ENCODE measurements at regions not wholly inside any gene's neighbourhood (a gene's known extent, or its start where the extent isn't known, plus 50 kb on each side); places are given as distances from the start of the nearest gene placed in this dataset.

- no peak for DNase-seq
Observed at GRCh38 chr4:157961229-157961990, 211.4 kb downstream of the GASK1B start.

DNA sequence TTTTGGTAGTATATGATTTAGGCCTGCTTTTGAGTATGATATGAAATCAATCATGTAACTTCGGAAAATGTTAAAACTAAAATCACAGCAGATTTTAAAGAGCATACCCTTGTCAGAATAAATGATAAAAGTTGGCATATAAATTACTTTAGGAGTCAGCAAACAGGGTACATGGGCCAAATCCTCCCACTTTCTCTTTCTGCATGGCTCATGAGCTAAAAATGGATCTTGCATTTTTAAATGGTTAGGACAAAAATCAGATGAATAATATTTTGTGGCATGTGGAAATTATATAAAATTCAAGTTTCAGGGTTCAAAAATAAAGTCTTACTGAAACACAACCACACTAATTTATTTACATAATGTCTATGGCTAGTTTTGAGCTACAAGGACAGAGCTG lies 214.9 kb downstream of the GASK1B start:
- DNase-seq, result no peak

DNA sequence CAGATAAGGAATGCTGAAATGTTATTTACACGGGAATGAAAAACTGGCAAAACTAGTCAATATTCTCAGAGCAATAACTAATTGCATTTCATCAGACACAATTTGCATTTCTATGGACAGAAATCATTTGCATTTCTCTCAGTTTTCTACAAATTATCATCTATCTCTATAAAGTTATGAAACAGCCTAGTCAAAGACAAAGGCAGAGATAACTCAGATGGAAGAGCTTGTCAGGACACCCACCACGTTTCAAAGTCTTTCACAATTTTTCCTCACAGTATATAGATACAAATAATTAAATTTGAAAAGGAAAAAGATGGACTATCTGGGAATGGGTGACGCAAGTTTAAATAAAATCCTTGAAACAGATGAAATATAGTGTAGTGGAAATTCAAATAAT lies 230.8 kb downstream of the GASK1B start:
- no peak for DNase-seq

DNA sequence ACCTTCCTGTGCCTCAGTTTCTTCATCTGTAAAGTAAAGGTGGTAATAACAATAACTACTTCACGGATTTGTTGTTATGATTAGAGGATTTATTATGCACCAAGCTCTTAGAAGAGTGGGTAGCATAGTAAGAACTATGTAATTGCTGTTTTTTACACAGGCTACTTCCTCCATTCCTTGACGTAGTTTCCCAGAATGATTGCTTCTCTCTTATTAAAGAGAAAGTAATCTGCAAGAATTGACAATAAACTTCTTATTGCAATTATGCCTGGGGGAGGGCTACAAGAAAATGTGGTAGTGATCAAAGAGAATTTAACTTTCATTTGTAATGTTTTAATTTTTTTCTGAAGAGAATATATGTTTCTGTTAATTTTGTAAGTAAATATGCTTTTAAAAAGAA lies 238.7 kb downstream of the GASK1B start:
- DNase-seq, result peak; percentile 46

- DNase-seq, result peak; percentile 55
Observed at GRCh38 chr4:157932936-157933335, 239.9 kb downstream of the GASK1B start.

DNA sequence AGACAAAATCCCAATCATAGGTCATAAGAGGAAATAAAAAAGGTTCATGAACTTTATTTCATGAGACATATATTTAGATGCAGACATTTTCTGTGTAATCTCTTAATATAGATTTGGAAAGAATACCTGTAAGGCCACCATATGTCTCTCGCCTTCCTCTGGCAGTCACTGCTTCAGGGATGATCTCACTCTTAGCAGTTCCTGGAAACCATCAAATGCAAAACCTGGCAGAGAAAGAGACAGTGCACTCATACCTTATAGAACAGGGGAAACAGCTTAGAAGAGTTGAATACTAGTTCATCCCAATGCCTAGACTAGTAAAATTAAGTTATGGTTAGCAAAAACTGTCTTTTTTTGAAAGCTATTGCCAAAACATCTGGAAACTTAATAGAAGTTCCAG lies 243.3 kb downstream of the GASK1B start:
- no peak for DNase-seq

DNA sequence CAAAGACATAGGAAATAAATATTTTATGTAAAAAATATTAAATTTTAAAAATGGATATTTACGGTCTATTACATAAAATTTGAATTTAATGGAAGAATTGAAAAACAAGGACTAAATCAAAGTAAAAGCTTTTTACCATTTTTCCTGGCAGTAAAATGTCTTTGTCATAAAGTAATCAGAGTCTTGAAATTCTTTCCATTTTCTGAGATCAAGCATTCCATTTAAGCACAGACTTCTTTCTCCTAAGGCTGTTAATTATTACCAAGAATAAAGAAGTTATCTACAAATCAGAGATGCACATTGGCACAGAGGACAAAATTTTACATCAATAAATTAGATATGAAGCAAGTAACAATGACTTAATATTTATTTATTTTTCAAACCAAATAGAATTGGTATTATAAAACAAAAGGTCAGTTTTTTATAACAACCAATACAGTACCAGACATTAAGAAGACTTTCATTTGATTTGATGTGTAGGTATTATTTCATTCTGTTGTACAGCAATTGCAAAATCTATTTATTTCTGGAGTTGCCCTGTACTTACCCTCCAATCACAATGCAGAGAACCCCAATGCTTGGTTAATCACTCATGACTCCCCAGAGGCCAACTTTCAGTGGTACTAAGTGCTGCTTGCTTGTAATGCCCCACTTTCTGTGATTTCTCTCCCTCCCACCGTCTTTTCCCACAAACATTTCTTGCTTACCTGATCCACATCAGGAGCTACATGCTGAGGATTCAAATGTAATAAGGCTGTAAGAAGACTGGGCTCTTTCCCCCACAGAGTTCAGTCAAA lies 254.6 kb downstream of the GASK1B start:
- no peak for DNase-seq

DNA sequence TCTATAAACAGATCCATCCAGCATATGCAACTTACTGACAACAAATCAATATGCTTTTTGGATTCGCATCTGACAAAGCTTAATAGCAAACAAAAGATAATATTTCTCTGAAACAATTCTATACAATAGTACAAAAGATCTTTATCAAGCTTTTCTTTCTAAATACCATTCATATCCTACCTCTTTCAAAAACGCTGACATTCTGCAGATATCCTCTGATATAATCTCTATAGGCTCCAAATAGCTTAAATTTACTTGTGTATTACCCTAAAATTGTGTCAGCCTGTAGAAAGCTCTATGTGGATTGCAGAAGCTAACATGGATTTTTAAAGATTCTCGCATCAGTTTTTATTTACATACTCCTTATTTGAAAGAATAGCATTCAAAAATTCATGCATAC lies 260.6 kb downstream of the GASK1B start:
- no peak for DNase-seq

DNA sequence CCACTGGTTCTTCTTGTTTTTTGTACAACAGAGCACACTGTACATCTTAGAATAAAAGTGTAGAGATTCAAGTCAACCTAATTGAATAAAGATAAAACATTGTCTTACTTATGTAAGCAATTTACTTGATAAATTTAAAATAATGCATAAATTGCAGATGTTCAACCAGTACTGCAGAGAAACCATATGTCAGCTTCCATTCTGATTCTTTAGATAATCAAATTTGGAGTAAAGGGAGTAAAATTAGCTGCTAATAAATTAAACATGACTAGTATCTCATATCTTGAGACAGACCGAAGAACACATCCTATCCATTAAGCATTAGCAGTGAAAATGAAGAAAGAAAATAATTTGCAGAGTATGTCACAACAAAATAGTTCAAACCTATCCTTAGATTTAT lies 261.2 kb downstream of the GASK1B start:
- DNase-seq, result no peak

- no peak for DNase-seq
Observed at GRCh38 chr4:157908691-157909090, 264.1 kb downstream of the GASK1B start.

DNA sequence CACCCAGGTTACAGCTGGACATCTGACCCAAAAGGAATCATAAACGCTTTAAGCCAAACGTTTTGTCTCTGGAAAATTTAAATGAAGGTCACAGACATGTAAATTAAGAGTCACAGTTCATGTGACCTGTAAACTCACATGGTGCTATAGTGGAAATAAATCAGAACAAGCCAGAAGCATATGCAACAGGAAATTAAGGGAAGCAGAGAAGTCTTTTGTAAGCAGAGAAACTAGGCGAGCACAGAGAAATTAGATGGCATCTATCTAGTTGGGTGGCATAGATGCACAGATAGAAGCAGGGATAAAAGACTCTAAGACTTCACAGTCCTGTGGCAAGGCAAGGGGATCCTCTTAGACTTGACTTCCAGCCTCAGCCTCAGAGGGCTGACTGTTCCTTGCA lies 264.8 kb downstream of the GASK1B start:
- DNase-seq, result no peak

GRCh38 chr4:157907226-157907946 lies 265.4 kb downstream of the GASK1B start:
- no peak for DNase-seq

- DNase-seq, result no peak
Observed at GRCh38 chr4:157898836-157899605, 273.8 kb downstream of the GASK1B start.

DNA sequence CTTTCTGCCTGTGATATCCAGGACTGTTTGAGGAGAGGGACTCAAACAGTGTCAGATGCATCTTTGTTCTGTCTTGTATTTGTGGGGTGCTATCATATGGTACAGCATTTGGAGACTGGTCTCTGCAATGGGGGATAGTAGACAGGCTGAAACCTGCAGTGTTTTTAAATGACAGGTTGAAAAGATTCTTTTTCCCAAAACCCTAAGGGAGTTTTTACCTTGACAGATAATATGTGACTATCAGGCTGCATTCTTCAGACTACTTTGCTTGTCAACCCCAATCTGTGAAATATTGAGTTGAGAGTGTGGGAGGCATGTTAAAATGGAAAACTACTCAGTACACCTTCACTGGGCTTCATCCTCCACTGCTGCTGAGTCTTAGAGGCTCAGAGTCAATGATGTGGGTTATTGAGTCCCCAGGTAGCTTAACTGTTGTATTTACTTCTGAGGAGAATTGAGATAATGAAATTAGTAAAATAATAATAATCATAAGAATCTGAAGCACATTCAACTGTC lies 274.9 kb downstream of the GASK1B start:
- no peak for DNase-seq

DNA sequence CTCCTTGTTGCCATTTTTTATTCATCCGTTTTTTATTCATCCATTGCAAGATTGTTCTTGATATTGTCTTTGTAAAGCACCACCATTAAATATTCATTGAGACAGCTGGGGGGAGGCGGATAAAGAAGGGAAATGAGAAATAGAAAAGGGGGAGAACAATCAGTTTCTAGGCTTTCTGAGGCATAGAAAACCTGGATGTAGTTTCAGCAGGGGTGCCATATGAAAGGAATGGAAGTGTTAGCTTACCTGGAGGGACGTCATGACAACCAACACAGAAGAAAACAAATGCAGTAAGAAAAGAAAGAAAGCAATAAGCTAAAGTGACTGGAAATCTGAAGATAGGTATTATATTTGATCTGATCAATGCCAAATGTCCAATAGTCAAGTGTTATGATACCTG lies 276.1 kb downstream of the GASK1B start:
- DNase-seq, result no peak

GRCh38 chr4:157895205-157895604 lies 277.6 kb downstream of the GASK1B start:
- DNase-seq, result no peak

DNA sequence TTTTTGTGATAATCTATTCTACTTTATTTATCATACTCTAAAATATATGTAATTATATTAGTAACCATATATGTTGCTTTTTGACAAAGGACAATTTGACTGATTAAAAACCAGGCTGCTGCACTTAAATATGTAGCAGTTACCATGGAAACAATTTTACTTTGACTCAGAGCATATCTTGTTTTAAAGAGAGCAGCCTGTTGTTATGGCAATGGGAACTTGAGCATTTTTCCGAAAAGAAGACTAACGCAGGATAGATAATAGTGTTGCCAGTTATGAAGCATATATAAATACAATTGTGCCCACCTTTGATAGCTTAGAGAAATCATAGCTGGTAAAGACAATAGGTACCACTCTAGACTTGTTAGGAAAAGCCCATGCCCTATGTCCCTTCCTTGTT lies 283.0 kb downstream of the GASK1B start:
- DNase-seq, result no peak

GRCh38 chr4:157888281-157888680 lies 284.5 kb downstream of the GASK1B start:
- DNase-seq, result no peak

- no peak for DNase-seq
Observed at GRCh38 chr4:157887316-157887715, 285.5 kb downstream of the GASK1B start.

- no peak for DNase-seq
Observed at GRCh38 chr4:157886645-157887044, 286.2 kb downstream of the GASK1B start.

DNA sequence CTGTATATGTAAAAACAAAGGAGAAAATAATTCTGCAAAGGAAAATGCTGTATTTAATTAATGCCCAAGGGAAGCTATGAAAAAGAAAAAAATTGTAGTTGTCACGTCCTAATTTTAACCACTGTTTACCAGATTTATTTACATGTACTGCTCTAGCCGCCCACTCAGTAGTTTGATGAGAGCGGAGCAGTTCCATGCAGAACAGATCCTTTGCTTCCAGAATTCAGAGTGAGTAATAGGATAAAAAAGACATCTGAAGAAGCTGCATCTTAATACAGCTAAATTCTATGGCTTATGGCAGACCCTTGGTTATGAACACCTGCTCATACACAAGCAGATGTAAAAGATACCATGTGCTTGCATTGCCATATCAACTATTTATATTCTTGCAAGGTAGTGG lies 287.0 kb downstream of the GASK1B start:
- DNase-seq, result no peak

- no peak for DNase-seq
Observed at GRCh38 chr4:157882901-157883300, 289.9 kb downstream of the GASK1B start.

GRCh38 chr4:157880761-157881160 lies 292.1 kb downstream of the GASK1B start:
- no peak for DNase-seq

All from suppressor macrophage treated with lipopolysaccharide for 4 hours (primary cell).